ENCODE measurements at regions not wholly inside any gene's neighbourhood (a gene's known extent, or its start where the extent isn't known, plus 50 kb on each side); places are given as distances from the start of the nearest gene placed in this dataset.
"Not testable (repeated sequence)": the region's sequence is repeated elsewhere in the genome, so short reads cannot be mapped to it uniquely, and the experiment has no call there.

- TF ChIP-seq, protein P1, sequence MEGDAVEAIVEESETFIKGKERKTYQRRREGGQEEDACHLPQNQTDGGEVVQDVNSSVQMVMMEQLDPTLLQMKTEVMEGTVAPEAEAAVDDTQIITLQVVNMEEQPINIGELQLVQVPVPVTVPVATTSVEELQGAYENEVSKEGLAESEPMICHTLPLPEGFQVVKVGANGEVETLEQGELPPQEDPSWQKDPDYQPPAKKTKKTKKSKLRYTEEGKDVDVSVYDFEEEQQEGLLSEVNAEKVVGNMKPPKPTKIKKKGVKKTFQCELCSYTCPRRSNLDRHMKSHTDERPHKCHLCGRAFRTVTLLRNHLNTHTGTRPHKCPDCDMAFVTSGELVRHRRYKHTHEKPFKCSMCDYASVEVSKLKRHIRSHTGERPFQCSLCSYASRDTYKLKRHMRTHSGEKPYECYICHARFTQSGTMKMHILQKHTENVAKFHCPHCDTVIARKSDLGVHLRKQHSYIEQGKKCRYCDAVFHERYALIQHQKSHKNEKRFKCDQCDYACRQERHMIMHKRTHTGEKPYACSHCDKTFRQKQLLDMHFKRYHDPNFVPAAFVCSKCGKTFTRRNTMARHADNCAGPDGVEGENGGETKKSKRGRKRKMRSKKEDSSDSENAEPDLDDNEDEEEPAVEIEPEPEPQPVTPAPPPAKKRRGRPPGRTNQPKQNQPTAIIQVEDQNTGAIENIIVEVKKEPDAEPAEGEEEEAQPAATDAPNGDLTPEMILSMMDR (IDR thresholded peaks at IDR 0.05 in 4 of 5, conservative IDR thresholded peaks at IDR 0.05 in 1 of 5), result not testable (repeated sequence)
- TF ChIP-seq POLR2A (IDR thresholded peaks at IDR 0.05), result not testable (repeated sequence)
These were observed 153.8 kb downstream of the LAT start for GRCh38 chr16:29138698-29139097.

Measured in gastrocnemius medialis (tissue), 4 donors.